ENCODE measurements at regions not wholly inside any gene's neighbourhood (a gene's known extent, or its start where the extent isn't known, plus 50 kb on each side); places are given as distances from the start of the nearest gene placed in this dataset.

GRCh38 chr16:54783980-54784379 is 146.7 kb upstream of the IRX5 start:
- intact Hi-C loops (cut with DNase I): no loop called here
- no peak for TF ChIP-seq CTCF (IDR thresholded peaks at IDR 0.05)
- H3K9me3 ChIP-seq: peaks cover 3% of the 10 kb centered on the region
- ATAC-seq (no peak), DNase-seq (no peak)
- no peak overlapping the region for H3K4me3 ChIP-seq
- H3K4me1 ChIP-seq: no peaks in the 10 kb centered on the region
- H3K27ac ChIP-seq: no peak overlapping the region
- no peaks in the 10 kb centered on the region for H3K27me3 ChIP-seq (ENCODE audit: low read depth)
- no peaks in the 10 kb centered on the region for H3K36me3 ChIP-seq

GRCh38 chr16:54783226-54783625 is 147.4 kb upstream of the IRX5 start:
- no peak for ATAC-seq
- intact Hi-C loops (cut with DNase I): no loop called here

GRCh38 chr16:54780266-54780665 is 150.4 kb upstream of the IRX5 start:
- H3K27ac ChIP-seq: no peak overlapping the region
- DNase-seq: no peak
- H3K9me3 ChIP-seq: no peaks in the 10 kb centered on the region
- intact Hi-C loops (cut with DNase I): no loop called here
- no peaks in the 10 kb centered on the region for H3K4me1 ChIP-seq
- no peak for TF ChIP-seq CTCF (IDR thresholded peaks at IDR 0.05)
- H3K4me3 ChIP-seq: no peak overlapping the region
- no peaks in the 10 kb centered on the region for H3K36me3 ChIP-seq
- no peaks in the 10 kb centered on the region for H3K27me3 ChIP-seq (ENCODE audit: low read depth)
- no peak for ATAC-seq

More at GRCh38 chr16:54783226-54783625, 147.4 kb upstream of the IRX5 start:
- H3K27ac ChIP-seq: no peak overlapping the region
- no peak for DNase-seq
- H3K27me3 ChIP-seq (ENCODE audit: low read depth): no peaks in the 10 kb centered on the region
- no peak for TF ChIP-seq CTCF (IDR thresholded peaks at IDR 0.05)
- no peaks in the 10 kb centered on the region for H3K36me3 ChIP-seq
- peaks cover 3% of the 10 kb centered on the region for H3K9me3 ChIP-seq
- no peaks in the 10 kb centered on the region for H3K4me1 ChIP-seq
- no peak overlapping the region for H3K4me3 ChIP-seq

GRCh38 chr16:54779549-54779948 is 151.1 kb upstream of the IRX5 start:
- ATAC-seq: no peak
- intact Hi-C loops (cut with DNase I): no loop called here
- H3K27ac ChIP-seq: no peak overlapping the region

GRCh38 chr16:54774768-54775167 is 155.9 kb upstream of the IRX5 start:
- TF ChIP-seq CTCF (IDR thresholded peaks at IDR 0.05): no peak
- no peak for DNase-seq
- H3K9me3 ChIP-seq: peaks cover 2% of the 10 kb centered on the region
- no peaks in the 10 kb centered on the region for H3K27me3 ChIP-seq (ENCODE audit: low read depth)
- no peak overlapping the region for H3K4me3 ChIP-seq
- intact Hi-C loops (cut with DNase I): no loop called here
- no peak overlapping the region for H3K27ac ChIP-seq
- no peaks in the 10 kb centered on the region for H3K4me1 ChIP-seq
- H3K36me3 ChIP-seq: no peaks in the 10 kb centered on the region
- no peak for ATAC-seq

More at GRCh38 chr16:54779549-54779948, 151.1 kb upstream of the IRX5 start:
- no peaks in the 10 kb centered on the region for H3K36me3 ChIP-seq
- H3K4me1 ChIP-seq: no peaks in the 10 kb centered on the region
- H3K27me3 ChIP-seq (ENCODE audit: low read depth): no peaks in the 10 kb centered on the region
- H3K4me3 ChIP-seq: no peak overlapping the region
- no peak for DNase-seq
- H3K9me3 ChIP-seq: no peaks in the 10 kb centered on the region
- no peak for TF ChIP-seq CTCF (IDR thresholded peaks at IDR 0.05)

GRCh38 chr16:54772400-54772799 is 158.3 kb upstream of the IRX5 start:
- intact Hi-C loops (cut with DNase I): no loop called here
- no peak for TF ChIP-seq CTCF (IDR thresholded peaks at IDR 0.05)
- H3K27ac ChIP-seq: no peak overlapping the region
- H3K27me3 ChIP-seq (ENCODE audit: low read depth): no peaks in the 10 kb centered on the region
- peaks cover 3% of the 10 kb centered on the region for H3K9me3 ChIP-seq
- H3K4me3 ChIP-seq: no peak overlapping the region
- DNase-seq (no peak), ATAC-seq (no peak)
- H3K4me1 ChIP-seq: no peaks in the 10 kb centered on the region
- no peaks in the 10 kb centered on the region for H3K36me3 ChIP-seq

All from lower lobe of right lung (tissue), 2 donors.